ENCODE measurements at regions not wholly inside any gene's neighbourhood (a gene's known extent, or its start where the extent isn't known, plus 50 kb on each side); places are given as distances from the start of the nearest gene placed in this dataset.

DNA sequence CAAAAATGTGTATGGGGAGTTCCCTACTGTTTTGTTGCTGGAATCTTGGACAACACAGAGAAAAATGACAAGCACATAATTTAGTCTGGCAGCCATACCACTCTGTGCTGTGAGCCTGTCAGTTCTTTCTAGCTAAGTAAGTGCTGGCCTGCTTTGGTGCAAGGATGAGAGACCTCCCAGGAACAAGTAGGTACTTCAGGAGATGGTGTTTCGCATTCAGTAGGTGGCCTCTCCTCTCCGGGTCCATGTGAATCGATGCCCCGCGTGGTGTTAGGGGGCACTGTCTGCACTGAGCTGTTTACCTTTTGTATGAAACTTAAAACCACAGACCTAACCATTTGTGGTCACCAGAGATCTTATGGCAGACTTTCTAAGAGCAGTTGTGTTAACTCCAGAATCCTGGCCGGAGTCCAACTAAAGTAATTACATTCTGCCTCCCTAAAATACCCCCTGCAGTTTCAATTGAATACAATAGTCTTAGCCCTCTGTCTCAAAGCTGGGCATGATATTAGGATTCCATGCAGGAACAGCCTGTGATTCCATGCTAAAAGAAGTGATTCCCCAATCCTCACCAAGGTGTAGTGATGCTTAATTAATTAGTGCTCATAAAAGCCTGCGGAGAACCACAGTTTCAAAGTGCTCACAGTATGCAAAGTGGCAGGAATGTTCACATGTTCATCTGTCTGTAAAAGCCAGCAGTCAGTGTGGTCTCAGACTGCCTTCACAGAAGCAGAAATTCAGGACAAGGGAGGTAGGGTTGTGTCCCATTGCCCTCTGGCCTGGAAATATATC lies 64.2 kb downstream of the LLPH start:
- peak in 1 of 3 donors; percentile 48 for DNase-seq (ENCODE audit: low read depth in 3 of 3, low spot score in 2 of 3)

DNA sequence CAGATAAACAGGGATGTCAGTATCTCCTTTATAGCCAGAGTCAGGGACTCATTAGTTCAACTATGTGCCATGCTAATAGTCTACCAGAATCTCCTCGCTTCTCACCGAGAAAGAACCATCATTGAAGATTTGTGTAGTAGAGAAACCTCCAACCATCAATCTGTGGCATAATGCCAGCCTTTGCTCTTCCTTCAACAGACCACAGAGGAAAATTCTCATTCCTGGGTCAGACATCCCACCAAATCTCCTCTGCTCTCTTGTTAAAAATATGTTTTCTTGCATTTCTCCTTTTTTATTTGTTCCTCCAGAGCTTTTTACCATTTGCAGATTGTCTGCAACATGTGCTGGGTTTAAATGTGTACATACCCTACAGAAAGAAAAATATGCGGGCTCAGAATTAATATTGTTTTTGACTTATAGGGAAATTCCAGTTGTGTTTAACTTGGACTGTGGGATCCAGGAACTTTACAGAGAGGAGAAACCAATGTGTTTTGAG lies 64.9 kb downstream of the LLPH start:
- no peak for DNase-seq (ENCODE audit: low read depth in 3 of 3, low spot score in 2 of 3)

DNA sequence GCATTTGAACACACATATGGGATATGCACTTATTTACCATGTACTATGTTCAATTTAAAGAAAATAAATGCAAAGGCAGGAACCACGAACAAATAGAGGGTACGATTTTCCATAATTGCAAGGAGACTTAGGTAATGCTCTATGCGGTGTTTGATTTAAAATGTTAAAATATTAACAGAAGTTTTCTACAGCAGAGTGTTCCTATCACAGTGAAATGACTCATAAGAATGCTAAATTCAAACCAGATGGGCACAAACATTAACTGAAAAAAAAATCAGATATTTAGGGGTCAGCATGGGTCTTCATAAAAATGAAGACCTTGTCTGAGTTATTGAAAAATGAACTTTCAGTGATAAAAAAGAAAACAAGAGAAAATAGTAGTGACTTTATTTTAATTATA lies 65.4 kb downstream of the LLPH start:
- no peak for DNase-seq (ENCODE audit: low read depth in 3 of 3, low spot score in 2 of 3)

DNA sequence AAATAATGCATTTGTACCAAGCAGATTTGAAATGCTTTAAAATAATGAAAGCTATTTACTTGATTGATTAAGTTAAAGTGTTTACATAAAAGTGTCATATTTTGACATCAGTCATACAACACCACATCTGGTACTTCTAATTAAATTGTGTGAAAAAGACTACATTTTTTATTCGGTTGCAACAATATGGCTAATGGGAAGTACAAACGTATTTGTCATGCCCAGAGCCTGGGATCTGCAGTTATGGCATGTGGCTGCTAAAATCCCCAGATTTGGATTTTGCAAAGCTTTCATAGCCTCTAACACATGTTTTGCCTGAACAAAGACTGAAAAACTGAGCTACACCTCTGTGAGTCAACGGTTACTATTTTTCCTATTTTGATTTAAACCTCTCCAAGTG lies 66.6 kb downstream of the LLPH start:
- DNase-seq (ENCODE audit: low read depth in 3 of 3, low spot score in 2 of 3), result no peak

DNA sequence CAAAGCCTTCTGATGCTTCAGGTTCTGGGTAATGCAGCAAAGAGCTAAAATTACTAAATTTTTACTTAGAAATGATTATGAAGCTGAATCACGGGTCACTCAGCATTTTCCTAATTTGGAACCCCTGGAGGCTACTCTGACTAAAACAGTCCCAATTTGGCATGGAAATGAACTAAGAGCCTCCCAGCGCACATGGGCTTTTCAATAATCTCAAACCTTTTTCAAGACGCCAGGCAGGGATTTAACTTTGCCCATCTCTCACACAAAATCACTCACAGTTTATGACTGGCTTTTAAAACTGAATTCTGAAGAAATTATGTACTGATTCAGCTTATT lies 68.3 kb downstream of the LLPH start:
- no peak for DNase-seq (ENCODE audit: low read depth in 3 of 3, low spot score in 2 of 3)

DNA sequence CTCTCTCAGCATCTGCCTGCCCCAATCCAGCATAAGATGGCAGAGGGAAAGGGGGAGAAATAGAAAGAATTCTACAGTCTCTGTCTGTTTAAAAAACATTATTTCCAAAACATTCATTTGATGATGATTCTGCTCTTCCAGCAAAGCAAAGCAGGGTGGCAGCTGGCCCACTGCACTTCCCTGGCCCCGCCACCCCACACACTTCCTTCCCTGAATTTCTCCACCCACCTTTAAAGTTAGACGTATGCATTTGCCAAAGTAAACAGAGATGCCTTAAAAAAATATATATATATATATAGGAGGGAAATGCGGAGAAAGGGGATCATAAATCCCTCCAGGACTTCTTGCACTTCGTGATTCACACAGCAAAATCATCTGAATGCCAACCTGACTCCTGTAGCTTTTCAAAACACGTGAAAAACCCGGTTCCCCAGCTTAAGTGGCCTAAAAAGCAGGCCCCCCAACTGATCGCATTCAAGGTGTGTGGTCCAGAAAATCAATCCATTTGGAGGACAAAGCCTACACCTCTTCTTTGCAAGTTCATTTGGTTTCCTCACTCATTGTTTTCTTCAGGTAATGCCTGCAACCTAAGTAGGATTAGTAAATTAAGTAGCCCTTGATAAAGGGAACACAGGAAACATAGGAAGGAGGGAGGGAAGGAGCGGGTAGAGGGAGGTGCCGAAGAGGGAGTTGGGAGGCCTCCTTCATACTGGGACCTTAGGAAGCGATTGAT lies 68.8 kb downstream of the LLPH start:
- no peak for DNase-seq (ENCODE audit: low read depth in 3 of 3, low spot score in 2 of 3)

DNA sequence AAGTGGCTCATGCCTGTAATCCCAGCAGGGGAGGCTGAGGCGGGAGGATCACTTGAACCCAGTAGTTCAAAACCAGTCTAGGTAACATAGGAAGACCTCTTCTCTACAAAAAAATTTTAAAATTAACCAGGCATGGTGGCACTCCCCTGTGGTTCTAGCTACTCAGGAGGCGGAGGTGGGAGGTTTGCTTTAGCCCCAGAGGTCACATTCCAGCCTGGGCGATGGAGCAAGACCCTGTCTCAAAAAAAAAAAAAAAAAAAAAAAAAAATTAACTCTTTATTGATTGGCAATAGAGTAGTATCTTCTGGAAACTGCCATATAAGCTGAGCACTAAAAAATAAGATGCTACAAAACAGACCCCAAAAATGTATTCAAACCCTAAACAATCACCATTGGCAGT lies 69.5 kb downstream of the LLPH start:
- no peak for DNase-seq (ENCODE audit: low read depth in 3 of 3, low spot score in 2 of 3)

DNA sequence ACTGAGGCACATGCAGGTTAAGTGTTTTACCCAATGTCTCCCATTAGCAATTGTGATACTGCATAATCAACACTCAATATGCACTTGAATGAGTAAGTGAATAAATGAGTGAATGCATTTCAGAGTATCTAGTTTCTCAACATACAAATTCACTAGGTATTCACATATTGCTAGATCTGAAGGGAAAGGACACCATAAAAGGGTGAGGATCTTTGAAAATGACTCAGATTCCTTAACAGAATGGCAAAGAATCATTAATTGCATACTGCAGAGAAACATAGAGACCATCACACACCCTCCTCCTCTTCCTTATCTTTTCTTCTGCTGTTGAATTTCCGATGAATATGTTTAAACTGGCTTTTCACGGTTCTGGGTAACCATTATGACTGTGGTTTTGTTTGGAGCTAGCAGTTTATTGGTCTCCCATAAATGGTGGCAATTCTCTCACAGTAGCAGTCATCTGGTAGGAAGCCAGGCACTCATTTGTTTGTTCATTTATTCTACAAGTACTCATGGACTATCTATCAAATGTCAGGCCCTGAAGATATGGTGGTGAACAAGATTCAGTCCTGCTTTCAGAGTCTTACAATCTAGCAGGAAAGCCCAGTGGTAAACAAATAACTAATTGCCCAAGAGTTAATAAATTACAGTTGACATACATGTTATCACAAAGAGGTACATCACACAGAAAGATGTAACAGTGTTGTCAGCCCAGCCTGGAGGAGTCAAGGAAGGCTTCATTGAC lies 70.2 kb downstream of the LLPH start:
- no peak for DNase-seq (ENCODE audit: low read depth in 3 of 3, low spot score in 2 of 3)

DNA sequence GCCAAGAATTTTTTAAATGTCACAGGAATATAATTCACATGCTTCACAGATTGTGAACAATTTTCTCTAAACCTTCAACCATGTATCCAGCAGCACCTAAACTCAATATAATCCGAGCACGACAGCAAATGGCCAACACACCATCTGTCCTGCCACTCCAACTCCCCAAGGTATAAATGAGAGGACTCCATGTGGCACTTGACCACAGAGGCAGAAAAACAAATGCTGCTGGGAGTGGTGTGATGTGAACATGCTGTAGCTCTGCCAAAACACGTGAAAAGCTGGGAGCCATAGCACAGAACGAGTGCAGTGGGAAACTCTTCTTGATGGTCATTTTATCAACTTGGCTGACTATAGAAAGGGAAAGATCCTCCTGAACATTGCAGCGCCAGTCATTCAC lies 70.9 kb downstream of the LLPH start:
- no peak for DNase-seq (ENCODE audit: low read depth in 3 of 3, low spot score in 2 of 3)

DNA sequence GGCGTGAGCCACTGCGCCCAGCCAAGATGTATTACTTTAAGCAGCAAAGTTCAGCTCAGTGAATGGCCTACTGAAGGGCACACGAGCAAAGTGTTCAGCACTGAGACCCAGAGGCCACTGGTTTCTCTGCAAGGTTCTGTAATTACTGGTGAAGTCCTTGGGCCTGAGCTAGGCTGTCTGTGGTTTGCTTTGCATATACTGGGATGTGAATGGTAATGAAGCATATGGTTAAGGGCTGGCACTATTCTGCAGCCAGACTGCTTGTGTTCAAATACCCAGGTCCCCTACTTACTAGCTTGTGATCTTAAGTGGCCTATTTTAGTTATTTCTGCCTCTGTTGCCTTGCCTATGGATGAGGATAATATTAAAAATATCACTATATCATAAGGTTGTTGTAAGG lies 72.0 kb downstream of the LLPH start:
- DNase-seq (ENCODE audit: low read depth in 3 of 3, low spot score in 2 of 3), result no peak

DNA sequence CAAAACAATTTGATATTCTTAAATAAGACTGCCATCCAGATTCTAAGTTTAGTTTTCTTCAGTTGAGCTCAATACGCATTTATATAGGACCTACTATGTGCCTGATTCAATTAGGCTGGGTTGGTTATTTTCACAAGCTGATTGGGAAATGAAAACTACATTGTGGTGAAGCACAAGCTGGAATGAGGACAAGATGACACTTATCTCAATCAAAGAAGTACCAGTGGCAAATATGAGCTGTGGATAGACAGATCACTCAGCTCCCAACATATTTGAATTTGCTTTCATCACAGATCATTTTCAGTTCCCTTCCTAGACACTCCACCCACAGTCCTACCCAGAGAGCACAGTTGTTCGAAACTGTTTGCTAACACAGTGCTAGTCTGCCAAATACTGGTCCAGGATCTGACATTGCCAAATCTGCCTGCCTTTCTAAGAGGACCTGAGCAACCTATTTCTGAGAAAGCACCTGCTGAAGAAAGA lies 74.7 kb downstream of the LLPH start:
- no peak for DNase-seq (ENCODE audit: low read depth in 3 of 3, low spot score in 2 of 3)

DNA sequence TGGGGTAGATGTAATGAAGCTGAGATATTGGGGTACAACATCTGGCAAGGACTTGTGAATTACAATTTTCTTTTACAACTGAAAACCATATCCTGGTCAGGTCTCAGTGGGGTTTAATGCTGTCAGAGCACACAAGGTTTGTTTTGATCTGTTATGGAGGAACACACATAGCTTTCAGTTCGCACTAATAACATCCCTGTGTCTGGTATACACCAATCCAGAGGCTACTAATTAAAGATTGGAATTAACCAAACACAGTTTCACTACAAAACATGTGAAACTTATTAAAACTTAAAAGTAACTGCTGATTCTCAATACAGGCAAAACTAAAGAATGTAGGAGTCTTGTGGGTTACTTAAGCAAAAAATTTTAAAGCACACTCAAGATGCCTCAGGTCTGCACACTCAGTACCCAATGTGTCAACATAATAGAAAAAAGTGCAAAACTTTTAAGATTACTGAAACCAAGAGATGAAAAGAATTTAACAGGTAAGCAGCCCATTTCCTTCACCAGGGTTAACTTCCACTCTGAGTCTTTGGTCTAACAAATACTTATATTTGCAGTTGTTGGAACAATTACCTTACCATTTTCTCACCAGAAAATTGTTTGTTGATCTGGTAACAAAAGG lies 77.4 kb downstream of the LLPH start:
- no peak for DNase-seq (ENCODE audit: low read depth in 3 of 3, low spot score in 2 of 3)

DNA sequence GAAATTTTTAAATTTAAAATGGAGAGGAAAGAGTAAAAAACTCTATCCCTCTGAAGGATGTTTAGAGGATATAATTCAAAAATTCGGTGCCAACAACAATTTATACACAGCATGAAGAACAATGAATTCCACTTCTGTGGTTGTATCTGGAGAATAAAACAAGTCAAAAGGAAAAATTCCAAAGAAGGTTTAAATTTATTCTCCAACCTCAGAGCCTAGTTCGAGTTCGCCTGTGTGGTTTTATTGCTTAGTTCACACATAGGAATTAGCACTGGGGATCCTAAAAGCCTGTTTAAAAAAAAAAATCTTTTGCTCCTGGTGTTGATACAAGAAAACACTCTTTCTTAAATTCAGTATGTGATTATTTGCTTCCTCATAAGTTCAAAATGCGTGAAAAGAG lies 79.2 kb downstream of the LLPH start:
- DNase-seq (ENCODE audit: low read depth in 3 of 3, low spot score in 2 of 3), result no peak

DNA sequence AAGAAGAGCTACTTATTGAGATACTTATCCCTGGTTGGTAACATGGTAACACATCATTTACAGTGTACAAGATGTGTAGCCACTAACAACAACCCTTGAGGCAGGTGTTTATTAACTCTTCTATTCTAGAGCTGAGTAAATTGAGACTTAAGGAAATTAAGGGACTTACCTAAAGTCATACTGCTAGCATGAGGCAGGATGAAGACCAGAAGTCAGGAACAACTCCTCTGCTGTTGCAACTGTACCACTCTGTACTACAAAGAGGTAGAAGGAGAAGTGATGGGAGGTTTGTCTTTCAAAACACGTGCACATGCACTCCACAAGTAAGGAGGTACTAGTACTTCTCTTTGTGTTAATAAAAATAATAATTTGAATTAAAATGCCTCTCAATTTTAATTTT lies 79.9 kb downstream of the LLPH start:
- no peak for DNase-seq (ENCODE audit: low read depth in 3 of 3, low spot score in 2 of 3)

DNA sequence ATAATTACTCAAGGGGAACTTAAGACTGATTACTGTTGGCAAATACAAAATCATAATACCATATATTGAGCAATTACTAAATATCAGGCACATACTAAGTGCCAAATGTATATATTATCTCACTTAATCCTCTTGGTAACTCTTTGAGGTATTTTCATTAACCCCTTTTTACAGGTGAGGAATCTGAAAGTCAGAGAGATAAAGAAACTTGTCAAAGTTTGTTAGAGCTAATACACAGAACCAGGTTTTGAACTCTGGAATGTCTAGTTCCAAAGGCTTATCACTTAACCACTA lies 80.3 kb downstream of the LLPH start:
- DNase-seq (ENCODE audit: low read depth in 3 of 3, low spot score in 2 of 3), result no peak

DNA sequence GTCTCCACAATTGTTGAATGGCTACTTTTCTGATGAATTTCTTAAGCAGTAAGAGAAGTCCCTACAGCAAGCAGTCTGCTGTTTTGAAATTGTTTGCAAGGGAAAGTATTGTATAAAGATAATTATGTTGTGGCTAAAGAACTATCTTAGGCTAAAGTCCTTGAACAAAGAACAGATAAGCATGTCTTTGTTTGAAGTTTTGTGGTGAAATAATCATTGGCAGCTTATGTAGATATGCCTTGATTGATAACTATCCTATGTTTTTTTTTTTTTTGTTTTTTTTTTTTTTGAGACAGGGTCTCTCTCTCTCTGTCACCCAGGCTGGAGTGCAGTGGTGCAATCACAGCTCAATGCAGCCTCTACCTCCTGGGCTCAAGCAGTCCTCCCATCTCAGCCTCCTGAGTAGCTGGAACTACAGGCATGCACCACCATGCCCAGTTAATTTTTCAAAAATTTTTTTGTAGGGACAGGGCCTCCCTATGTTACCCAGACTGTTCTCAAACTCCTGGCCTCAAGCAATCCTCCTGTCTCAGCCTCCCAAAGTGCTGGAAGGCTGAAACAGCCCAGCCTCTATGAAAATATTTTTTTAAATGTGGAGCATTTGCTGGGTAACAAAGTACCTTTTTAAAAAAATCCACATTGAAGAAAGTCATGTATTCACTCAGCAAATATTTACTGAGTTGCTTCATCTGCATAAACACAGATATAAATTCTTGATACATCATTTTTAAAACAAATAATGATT lies 80.8 kb downstream of the LLPH start:
- no peak for DNase-seq (ENCODE audit: low read depth in 3 of 3, low spot score in 2 of 3)

DNA sequence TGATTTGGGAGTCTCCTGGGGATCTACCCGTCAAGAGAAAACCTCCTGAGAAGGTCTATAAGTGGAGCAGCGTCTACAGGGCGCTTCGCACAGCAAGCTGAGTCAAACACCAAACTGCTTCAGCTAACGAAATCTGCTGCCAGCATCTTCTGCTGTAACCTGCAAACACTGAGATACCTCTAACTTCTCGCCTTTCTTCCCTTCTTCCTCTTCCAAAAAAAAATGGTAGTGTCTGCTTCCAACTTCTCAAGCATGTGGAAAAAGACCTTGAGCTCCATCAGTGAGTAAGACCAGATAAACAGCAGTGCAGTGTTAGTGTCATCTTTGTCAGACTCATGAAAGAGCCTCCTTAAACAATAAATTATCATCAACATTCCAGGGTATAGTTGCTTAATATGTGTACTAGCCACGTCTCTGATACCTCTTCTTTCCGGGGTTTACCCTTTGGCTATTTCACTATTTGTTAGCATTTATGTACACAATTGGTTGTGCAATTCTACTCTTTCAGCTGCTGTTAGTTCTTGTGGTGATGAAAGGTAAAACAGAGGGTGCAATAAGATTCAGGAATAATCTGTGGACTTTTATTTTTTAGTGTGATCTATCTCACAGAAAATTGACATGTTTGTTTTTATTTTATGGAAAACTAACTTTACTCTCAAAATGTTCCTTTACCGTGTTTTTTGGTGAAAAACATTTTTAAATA lies 81.6 kb downstream of the LLPH start:
- no peak for DNase-seq (ENCODE audit: low read depth in 3 of 3, low spot score in 2 of 3)

DNA sequence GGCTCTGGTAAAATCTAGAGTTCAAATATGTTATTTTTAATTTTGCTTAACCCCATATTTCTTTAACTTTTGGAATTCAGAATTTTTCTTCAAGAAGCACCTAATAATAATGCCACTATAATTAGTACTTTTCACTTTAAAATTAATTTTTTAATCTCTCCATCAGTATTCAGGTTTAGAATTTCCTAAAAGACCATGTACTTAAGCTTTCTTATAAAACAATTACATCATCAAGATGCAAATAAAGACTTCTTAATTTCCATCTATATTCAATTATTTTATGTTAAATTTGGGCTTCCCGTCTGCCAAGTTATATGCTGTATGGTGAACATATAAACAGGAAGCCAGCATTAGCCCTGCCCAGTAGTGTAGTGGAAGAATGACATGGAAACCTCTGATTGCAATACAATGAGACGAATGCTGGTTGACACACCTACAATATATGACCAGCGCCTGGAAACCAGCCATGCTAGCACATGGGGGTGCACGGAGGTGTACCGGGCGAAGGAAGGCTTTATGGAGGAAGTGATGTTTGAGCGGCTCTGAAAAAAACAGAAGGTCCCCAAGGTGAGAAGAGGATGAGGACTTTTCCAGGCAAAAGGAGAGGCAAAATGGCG lies 82.2 kb downstream of the LLPH start:
- no peak for DNase-seq (ENCODE audit: low read depth in 3 of 3, low spot score in 2 of 3)

DNA sequence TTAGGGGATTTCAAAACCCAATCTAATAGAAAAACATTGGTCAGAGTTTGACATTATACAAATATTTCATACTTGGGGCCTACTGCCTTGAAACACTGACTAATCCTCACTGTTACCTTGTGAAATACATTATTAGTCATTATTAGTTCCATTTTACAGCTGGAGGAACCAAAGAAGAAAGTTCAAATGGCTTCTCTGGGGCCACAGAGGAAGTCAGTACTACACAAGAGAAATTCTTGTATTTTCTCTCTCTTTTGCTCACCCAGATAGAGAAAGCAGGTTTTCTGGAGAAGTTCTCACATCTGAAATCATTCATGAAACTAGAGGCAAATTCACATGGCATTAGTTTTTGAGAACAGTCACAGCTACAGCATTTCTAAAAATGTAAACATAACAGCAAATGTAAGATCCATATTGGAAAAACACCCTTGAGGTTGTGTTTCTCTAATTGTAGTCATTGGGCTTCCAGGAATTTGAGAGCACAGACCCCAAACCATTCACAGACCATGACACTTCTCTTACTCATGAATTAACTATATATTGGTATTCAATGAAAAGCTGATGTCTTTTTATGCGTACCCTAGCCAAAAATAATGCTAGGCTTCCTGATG lies 83.0 kb downstream of the LLPH start:
- DNase-seq (ENCODE audit: low read depth in 3 of 3, low spot score in 2 of 3), result no peak
